ENCODE measurements at regions not wholly inside any gene's neighbourhood (a gene's known extent, or its start where the extent isn't known, plus 50 kb on each side); places are given as distances from the start of the nearest gene placed in this dataset.

GRCh38 chr2:160683206-160683605 lies 189.6 kb upstream of the RBMS1 start:
- no peak for FAIRE-seq
- Histone ChIP-seq H3K36me3 (ENCODE audit: control insufficient read depth in 3 of 3, insufficient read depth in 2 of 3, low read depth in 1 of 3, low read length in 3 of 3) (no peaks in the 10 kb centered on the region), H3K27ac (ENCODE audit: low read depth in 1 of 3, low read length in 2 of 3) (no peak overlapping the region), H3K27me3 (ENCODE audit: control insufficient read depth in 3 of 3, insufficient read depth in 3 of 3, low read length in 3 of 3) (no peaks in the 10 kb centered on the region), H3K4me3 (ENCODE audit: low read depth in 1 of 3, low read length in 3 of 3) (no peak overlapping the region), H3K4me1 (ENCODE audit: control insufficient read depth in 3 of 3, insufficient read depth in 2 of 3, low read depth in 1 of 3, low read length in 2 of 3) (no peaks in the 10 kb centered on the region), H3K9me3 (ENCODE audit: control insufficient read depth in 2 of 2, insufficient read depth in 1 of 2, low read depth in 1 of 2, low read length in 1 of 2) (no peaks in the 10 kb centered on the region)
- 68 to 81% (median 74%) methylated on average over 3 of the region's 3 CpGs for WGBS, 3 donors
- no peak for DNase-seq

DNA sequence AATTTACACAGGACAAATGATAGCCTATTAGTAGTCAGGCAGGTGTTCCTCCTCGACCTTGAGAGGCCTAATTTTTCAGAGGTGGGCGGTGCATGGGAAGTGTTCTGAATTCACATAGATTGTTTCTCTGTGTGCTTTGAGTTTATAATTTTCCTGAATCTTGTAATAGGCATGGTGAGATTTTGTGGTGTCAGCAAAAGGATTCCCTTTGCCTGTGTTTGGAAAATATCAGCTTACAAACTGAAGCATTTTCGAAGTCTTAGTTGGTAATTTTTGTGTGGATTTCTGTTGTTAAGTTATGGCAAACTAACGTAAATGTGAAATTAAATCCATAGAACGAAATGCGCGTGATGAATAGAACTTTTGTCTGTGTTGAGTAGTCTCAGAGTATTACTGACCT lies 194.0 kb upstream of the RBMS1 start:
- Histone ChIP-seq H3K9me3 (ENCODE audit: control insufficient read depth in 2 of 2, insufficient read depth in 1 of 2, low read depth in 1 of 2, low read length in 1 of 2) (no peaks in the 10 kb centered on the region), H3K36me3 (ENCODE audit: control insufficient read depth in 3 of 3, insufficient read depth in 2 of 3, low read depth in 1 of 3, low read length in 3 of 3) (no peaks in the 10 kb centered on the region), H3K27ac (ENCODE audit: low read depth in 1 of 3, low read length in 2 of 3) (no peak overlapping the region), H3K4me1 (ENCODE audit: control insufficient read depth in 3 of 3, insufficient read depth in 2 of 3, low read depth in 1 of 3, low read length in 2 of 3) (no peaks in the 10 kb centered on the region), H3K4me3 (ENCODE audit: low read depth in 1 of 3, low read length in 3 of 3) (no peak overlapping the region), H3K27me3 (ENCODE audit: control insufficient read depth in 3 of 3, insufficient read depth in 3 of 3, low read length in 3 of 3) (no peaks in the 10 kb centered on the region)
- WGBS, 3 donors = 68 to 77% (median 70%) methylated on average over 7 of the region's 7 CpGs
- DNase-seq = no peak
- FAIRE-seq = no peak

- H3K27ac ChIP-seq (ENCODE audit: low read depth in 1 of 3, low read length in 2 of 3) = no peak overlapping the region
- DNase-seq = no peak
- no peaks in the 10 kb centered on the region for H3K36me3 ChIP-seq (ENCODE audit: control insufficient read depth in 3 of 3, insufficient read depth in 2 of 3, low read depth in 1 of 3, low read length in 3 of 3)
- 80 to 97% (median 83%) methylated on average over 1 of the region's 1 CpG for WGBS, 3 donors
- H3K4me1 ChIP-seq (ENCODE audit: control insufficient read depth in 3 of 3, insufficient read depth in 2 of 3, low read depth in 1 of 3, low read length in 2 of 3) = no peaks in the 10 kb centered on the region
- no peak for FAIRE-seq
- H3K27me3 ChIP-seq (ENCODE audit: control insufficient read depth in 3 of 3, insufficient read depth in 3 of 3, low read length in 3 of 3) = no peaks in the 10 kb centered on the region
- H3K4me3 ChIP-seq (ENCODE audit: low read depth in 1 of 3, low read length in 3 of 3) = no peak overlapping the region
- H3K9me3 ChIP-seq (ENCODE audit: control insufficient read depth in 2 of 2, insufficient read depth in 1 of 2, low read depth in 1 of 2, low read length in 1 of 2) = no peaks in the 10 kb centered on the region
Measured at GRCh38 chr2:160689441-160689840, 195.8 kb upstream of the RBMS1 start.

GRCh38 chr2:160694221-160694620 lies 200.6 kb upstream of the RBMS1 start:
- no peaks in the 10 kb centered on the region for H3K9me3 ChIP-seq (ENCODE audit: control insufficient read depth in 2 of 2, insufficient read depth in 1 of 2, low read depth in 1 of 2, low read length in 1 of 2)
- H3K4me3 ChIP-seq (ENCODE audit: low read depth in 1 of 3, low read length in 3 of 3) = no peak overlapping the region
- no peak for DNase-seq
- H3K36me3 ChIP-seq (ENCODE audit: control insufficient read depth in 3 of 3, insufficient read depth in 2 of 3, low read depth in 1 of 3, low read length in 3 of 3) = no peaks in the 10 kb centered on the region
- no peaks in the 10 kb centered on the region for H3K27me3 ChIP-seq (ENCODE audit: control insufficient read depth in 3 of 3, insufficient read depth in 3 of 3, low read length in 3 of 3)
- H3K4me1 ChIP-seq (ENCODE audit: control insufficient read depth in 3 of 3, insufficient read depth in 2 of 3, low read depth in 1 of 3, low read length in 2 of 3) = no peaks in the 10 kb centered on the region
- WGBS, 3 donors = 85 to 94% (median 89%) methylated on average over 2 of the region's 2 CpGs
- H3K27ac ChIP-seq (ENCODE audit: low read depth in 1 of 3, low read length in 2 of 3) = no peak overlapping the region
- no peak for FAIRE-seq

GRCh38 chr2:160694631-160695030 lies 201.0 kb upstream of the RBMS1 start:
- 34 to 65% (median 36%) methylated on average over 1 to 2 of the region's 2 CpGs for WGBS, 3 donors
- no peak overlapping the region for H3K27ac ChIP-seq (ENCODE audit: low read depth in 1 of 3, low read length in 2 of 3)
- FAIRE-seq (no peak), DNase-seq (no peak)
- no peaks in the 10 kb centered on the region for H3K4me1 ChIP-seq (ENCODE audit: control insufficient read depth in 3 of 3, insufficient read depth in 2 of 3, low read depth in 1 of 3, low read length in 2 of 3)
- H3K4me3 ChIP-seq (ENCODE audit: low read depth in 1 of 3, low read length in 3 of 3) = no peak overlapping the region
- H3K36me3 ChIP-seq (ENCODE audit: control insufficient read depth in 3 of 3, insufficient read depth in 2 of 3, low read depth in 1 of 3, low read length in 3 of 3) = no peaks in the 10 kb centered on the region
- no peaks in the 10 kb centered on the region for H3K9me3 ChIP-seq (ENCODE audit: control insufficient read depth in 2 of 2, insufficient read depth in 1 of 2, low read depth in 1 of 2, low read length in 1 of 2)
- H3K27me3 ChIP-seq (ENCODE audit: control insufficient read depth in 3 of 3, insufficient read depth in 3 of 3, low read length in 3 of 3) = no peaks in the 10 kb centered on the region

GRCh38 chr2:160695402-160696086 lies 201.9 kb upstream of the RBMS1 start:
- WGBS, 3 donors = 60 to 76% (median 66%) methylated on average over 3 of the region's 3 CpGs
- H3K36me3 ChIP-seq (ENCODE audit: control insufficient read depth in 3 of 3, insufficient read depth in 2 of 3, low read depth in 1 of 3, low read length in 3 of 3) = no peaks in the 10 kb centered on the region

DNA sequence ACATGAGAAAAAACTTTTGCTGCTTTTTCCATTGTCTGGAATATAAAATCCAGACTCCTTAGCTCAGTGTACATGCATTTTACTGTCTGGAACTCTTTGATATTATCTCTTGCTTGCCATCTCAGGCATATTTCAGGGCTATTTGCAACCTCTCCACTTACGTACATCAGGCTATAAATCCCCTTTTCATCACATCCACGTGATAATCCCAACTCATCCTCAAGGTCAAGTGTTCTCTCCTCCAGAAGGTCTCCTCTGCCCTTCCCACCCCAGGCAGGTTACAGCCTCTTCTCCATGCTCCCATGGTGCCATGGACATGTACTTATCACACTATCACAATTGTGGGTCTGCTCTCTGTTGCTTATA lies 202.5 kb upstream of the RBMS1 start:
- no peaks in the 10 kb centered on the region for H3K27me3 ChIP-seq (ENCODE audit: control insufficient read depth in 3 of 3, insufficient read depth in 3 of 3, low read length in 3 of 3)
- H3K27ac ChIP-seq (ENCODE audit: low read depth in 1 of 3, low read length in 2 of 3) = no peak overlapping the region
- FAIRE-seq (no peak), DNase-seq (no peak)
- H3K4me1 ChIP-seq (ENCODE audit: control insufficient read depth in 3 of 3, insufficient read depth in 2 of 3, low read depth in 1 of 3, low read length in 2 of 3) = no peaks in the 10 kb centered on the region
- no peaks in the 10 kb centered on the region for H3K36me3 ChIP-seq (ENCODE audit: control insufficient read depth in 3 of 3, insufficient read depth in 2 of 3, low read depth in 1 of 3, low read length in 3 of 3)
- H3K9me3 ChIP-seq (ENCODE audit: control insufficient read depth in 2 of 2, insufficient read depth in 1 of 2, low read depth in 1 of 2, low read length in 1 of 2) = no peaks in the 10 kb centered on the region
- 74 to 86% (median 77%) methylated on average over 2 of the region's 2 CpGs for WGBS, 3 donors
- H3K4me3 ChIP-seq (ENCODE audit: low read depth in 1 of 3, low read length in 3 of 3) = no peak overlapping the region

More at GRCh38 chr2:160695402-160696086, 201.9 kb upstream of the RBMS1 start:
- FAIRE-seq (no peak), DNase-seq (no peak)
- Histone ChIP-seq H3K4me3 (ENCODE audit: low read depth in 1 of 3, low read length in 3 of 3) (no peak overlapping the region), H3K27ac (ENCODE audit: low read depth in 1 of 3, low read length in 2 of 3) (no peak overlapping the region), H3K4me1 (ENCODE audit: control insufficient read depth in 3 of 3, insufficient read depth in 2 of 3, low read depth in 1 of 3, low read length in 2 of 3) (no peaks in the 10 kb centered on the region), H3K9me3 (ENCODE audit: control insufficient read depth in 2 of 2, insufficient read depth in 1 of 2, low read depth in 1 of 2, low read length in 1 of 2) (no peaks in the 10 kb centered on the region), H3K27me3 (ENCODE audit: control insufficient read depth in 3 of 3, insufficient read depth in 3 of 3, low read length in 3 of 3) (no peaks in the 10 kb centered on the region)

DNA sequence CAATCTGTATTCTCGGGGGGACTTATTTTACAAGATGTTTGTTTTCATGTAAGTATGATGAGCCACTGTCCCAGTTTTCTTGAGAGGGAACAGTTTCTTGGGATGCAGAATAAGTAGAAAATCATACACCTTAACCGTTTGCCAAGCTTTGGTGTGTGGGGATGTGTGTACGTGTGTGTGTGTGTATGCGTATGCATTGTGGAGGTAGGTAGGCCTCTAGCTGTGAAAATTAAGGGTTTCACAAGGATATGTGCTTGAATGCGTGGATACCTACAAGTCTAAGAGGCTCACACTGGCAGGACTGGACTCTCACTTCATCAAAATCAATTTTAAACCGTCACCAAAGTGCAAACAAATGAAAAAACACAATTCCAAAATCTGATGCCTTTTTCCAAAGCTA lies 204.2 kb upstream of the RBMS1 start:
- Histone ChIP-seq H3K4me3 (ENCODE audit: low read depth in 1 of 3, low read length in 3 of 3) (no peak overlapping the region), H3K9me3 (ENCODE audit: control insufficient read depth in 2 of 2, insufficient read depth in 1 of 2, low read depth in 1 of 2, low read length in 1 of 2) (no peaks in the 10 kb centered on the region), H3K27me3 (ENCODE audit: control insufficient read depth in 3 of 3, insufficient read depth in 3 of 3, low read length in 3 of 3) (no peaks in the 10 kb centered on the region), H3K27ac (ENCODE audit: low read depth in 1 of 3, low read length in 2 of 3) (no peak overlapping the region), H3K36me3 (ENCODE audit: control insufficient read depth in 3 of 3, insufficient read depth in 2 of 3, low read depth in 1 of 3, low read length in 3 of 3) (no peaks in the 10 kb centered on the region), H3K4me1 (ENCODE audit: control insufficient read depth in 3 of 3, insufficient read depth in 2 of 3, low read depth in 1 of 3, low read length in 2 of 3) (no peaks in the 10 kb centered on the region)
- WGBS, 3 donors = 85 to 89% (median 89%) methylated on average over 6 of the region's 6 CpGs
- FAIRE-seq = no peak
- no peak for DNase-seq
